Stimulated activated CD8-positive, alpha-beta memory T cell treated with anti-CD3 and anti-CD28 coated beads, Interleukin-15, amount 100 ng/mL, for 48 hours (primary cell): ENCODE measurements at regions not wholly inside any gene's neighbourhood (a gene's known extent, or its start where the extent isn't known, plus 50 kb on each side); places are given as distances from the start of the nearest gene placed in this dataset.
"Not testable (repeated sequence)": the region's sequence is repeated elsewhere in the genome, so short reads cannot be mapped to it uniquely, and the experiment has no call there.

Source experiments
- DNase-seq, 2 donors: peaks; one replicate each; pipeline ENCODE4 v3.0.0-alpha.2; 2020; ENCODE audit warnings: low read depth in 2 of 2

GRCh38 chr2:65791404-65791975 is 359.1 kb upstream of the SPRED2 start:
- DNase-seq, result no peak

DNA sequence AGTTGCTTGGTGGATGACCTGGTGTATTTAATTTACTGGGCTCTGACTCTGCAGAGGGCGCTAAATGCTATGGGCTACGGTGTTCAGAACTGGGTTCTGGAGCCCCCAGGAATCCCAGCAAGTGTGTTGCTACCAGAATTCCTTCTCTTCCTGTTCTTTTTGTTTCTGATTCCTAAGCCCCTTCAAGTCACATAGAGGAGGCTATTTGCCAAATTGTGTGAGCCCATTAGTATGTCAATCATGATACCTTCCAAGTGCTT is 358.2 kb upstream of the SPRED2 start:
- DNase-seq, result no peak

- DNase-seq, result no peak
Measured at GRCh38 chr2:65789923-65790675, 357.7 kb upstream of the SPRED2 start.

GRCh38 chr2:65788556-65788955 is 356.2 kb upstream of the SPRED2 start:
- no peak for DNase-seq

DNA sequence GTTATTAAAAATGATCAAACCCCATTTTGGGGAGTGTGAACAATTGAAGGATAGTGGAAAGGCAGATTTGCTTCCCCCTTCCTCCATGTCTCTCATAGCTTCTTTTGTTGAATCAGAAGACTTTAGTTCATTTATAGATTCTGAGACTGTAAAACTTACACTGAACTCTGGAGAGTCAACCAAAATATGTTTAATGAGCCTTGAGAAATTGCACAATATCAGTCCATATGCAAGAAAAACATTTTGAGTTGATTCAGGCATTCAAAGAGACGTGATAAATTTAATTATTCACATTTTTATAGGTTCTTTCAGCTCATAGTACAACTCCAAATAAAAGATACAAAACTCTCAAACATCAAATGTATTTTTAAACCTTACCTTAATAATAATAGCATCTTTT is 354.4 kb upstream of the SPRED2 start:
- DNase-seq, result no peak

GRCh38 chr2:65786007-65786717 is 353.8 kb upstream of the SPRED2 start:
- DNase-seq, result no peak

DNA sequence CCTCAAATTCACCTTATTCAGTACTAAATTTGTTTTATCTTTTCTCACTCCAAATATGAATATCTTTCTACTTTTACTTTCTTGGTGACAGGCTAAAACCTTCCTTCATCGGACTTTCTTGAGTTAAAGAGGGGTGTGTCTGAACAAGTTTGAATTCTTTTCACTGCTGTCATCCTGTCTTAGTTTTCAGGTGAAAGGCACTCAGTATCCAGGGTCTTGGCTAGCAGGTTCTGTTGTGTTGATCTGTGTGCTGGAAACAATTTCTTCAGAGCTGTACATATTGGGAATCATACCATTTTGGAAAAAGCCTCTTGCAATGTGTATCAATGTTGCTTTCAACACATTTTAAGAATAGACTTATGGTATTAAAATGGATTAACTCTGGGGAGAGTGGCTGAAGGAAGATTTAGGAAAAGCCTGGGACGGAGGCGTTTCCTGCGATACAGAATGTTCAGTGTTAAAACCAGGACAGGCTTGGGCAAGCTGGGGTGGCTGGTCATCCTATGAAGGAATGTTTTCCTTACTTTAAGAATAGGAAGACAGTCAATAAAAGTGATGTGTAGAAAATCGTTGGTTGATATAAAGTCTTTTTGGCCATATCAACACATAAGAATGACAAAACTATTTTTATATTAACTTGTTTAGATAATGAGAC is 350.7 kb upstream of the SPRED2 start:
- DNase-seq, result no peak

DNA sequence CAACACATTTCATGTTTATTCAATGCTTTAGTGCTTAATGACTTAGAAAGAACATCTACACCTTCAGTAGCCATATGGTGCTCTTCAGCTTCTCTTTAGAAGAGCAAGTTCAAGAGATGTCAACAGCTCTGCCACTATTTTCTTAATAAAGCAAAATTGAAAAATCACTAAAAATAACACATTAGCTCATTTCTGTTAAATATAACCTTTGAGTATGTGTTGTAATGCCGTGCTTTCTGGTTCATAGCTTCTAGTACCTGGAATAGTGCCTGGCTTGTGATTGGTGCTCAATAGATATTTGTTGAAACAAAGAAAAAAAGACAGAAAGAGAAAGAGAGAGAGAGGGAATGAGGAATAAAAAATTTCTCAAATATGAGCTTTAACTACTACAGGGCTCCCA is 349.8 kb upstream of the SPRED2 start:
- DNase-seq, result no peak

DNA sequence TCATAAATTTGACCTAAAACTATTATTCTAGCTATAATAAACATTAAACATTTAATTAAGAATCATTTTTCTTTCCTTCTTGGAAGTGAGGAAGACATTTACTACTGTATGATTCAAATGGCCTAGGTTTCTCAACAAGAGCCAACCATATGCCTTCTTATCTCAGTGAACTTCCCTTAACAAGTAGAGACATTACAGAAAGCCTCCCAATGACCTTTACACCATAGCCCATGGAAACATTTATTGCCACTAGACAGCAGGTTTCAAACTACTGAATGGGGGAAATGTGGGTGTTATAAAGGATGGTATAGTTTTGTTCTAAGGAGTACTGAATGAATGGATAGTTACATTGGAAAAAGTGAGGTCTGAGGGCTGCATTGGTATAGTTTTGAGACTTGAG is 349.4 kb upstream of the SPRED2 start:
- no peak for DNase-seq

DNA sequence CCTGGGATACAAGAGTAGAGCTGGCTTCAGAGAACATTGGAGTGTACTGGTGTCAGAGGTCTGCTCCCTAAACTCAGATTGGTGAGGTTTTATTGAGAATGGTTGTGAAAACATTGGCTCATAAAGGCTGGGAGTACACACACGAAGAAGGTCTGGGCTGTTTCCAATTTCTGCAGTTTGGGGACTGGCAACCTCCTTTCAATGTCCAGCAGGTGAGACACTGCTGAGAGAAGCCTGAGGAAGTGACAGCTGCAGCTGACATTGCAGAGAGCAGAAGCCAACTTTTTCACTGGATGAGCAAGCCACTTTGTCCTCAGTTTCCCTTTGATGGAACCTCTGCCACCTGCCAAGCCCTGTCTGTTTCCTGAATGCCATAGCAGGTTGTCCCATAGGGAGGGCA is 346.6 kb upstream of the SPRED2 start:
- DNase-seq, result no peak

GRCh38 chr2:65778137-65778536 is 345.7 kb upstream of the SPRED2 start:
- no peak for DNase-seq

DNA sequence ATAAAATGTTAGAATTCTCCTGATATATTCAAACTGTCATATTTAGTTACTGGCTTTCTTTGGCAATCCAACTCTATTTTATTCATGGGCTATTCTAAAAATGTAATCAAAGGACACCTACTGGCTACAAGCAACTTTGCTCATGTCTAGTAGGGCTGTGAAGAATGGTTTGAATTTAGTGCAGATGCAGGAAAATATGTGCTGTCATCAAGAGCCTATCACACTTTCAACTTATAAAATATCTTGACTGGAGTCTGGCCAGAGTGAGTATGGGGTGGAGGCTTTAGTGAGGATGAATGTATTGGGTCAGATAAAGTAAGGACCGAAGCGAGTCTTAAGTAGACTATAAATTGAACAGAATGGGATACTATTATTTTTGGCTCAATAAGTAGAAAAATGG is 343.4 kb upstream of the SPRED2 start:
- DNase-seq, result no peak

DNA sequence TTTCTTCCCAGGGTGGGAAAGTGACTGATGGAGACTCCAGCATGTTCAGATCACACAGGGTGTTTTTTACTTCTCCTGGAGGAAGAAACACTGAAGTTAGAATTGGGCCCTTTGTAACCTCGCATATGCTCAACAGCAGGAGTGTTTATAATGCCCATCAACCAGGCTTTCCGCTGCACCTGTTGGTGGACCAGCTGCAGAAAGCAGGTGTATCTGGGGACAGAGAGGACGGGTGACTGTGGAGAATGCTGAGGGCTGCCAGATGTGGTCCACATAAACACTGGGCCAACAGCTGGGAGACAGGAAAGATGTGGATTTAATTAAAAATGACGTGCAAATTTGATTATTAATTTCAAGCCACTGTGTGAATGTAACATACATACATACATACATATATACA is 335.5 kb upstream of the SPRED2 start:
- no peak for DNase-seq

- no peak for DNase-seq
Measured at GRCh38 chr2:65766768-65767267, 334.4 kb upstream of the SPRED2 start.

GRCh38 chr2:65765376-65765775 is 333.0 kb upstream of the SPRED2 start:
- no peak for DNase-seq

- DNase-seq, result no peak
Measured at GRCh38 chr2:65762068-65762467, 329.7 kb upstream of the SPRED2 start.

DNA sequence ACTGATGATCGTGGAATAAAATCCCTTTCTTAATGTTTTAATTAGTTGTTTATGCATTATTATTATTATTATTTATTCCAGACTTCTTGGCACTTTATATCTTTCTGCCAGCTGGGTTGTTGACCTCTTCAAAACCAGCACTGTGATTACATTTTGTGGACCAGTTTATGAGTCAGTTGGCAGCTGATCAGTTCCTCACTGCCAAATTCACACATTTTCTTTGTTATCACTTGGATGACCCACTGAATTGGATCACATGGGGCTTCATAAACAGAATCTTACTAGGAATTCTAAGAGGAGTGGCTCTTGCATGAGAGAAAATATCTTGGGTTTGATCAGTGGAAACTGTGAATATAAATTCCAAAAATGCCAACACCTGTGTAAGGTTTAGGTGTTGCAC is 321.8 kb upstream of the SPRED2 start:
- DNase-seq, result no peak

DNA sequence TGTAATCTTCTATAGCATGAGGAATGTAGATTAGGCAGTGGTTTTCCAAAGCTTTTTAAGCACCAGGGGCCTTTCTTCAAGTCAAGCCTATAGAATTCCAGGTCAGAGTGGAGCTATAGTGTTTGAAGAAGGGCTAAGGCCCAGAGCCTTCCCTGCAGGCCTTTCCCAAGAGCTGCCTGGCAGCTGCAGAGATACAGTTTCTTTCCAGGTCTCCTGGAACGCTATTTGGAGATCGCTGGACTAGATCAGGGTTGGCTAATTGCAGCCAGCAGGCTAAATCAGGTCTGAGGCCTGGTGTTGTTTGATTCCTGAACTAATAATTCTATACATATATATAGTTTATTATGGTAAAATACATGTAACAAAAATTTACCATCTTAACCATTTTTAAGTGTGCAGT is 319.0 kb upstream of the SPRED2 start:
- no peak for DNase-seq

DNA sequence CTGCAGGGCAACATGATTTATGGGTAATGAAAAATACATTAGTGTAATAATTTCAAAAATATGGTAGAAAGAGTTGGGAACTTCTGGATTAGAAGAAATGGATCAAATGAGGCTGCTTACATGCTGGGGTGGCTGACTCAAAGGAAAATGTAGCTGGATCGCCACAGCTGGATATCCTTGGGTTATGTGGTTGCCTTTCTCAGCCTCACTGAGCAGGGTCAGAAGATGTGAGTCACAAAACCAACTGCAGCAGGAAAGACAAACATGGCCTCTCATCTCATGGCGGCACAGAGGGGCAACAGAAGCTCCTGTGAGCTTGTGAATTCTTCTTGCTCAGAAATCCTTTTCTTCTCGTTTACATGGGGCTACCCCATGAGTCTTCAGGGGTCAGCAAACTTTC is 317.1 kb upstream of the SPRED2 start:
- DNase-seq, result no peak

- DNase-seq, result not testable (repeated sequence)
Measured at GRCh38 chr2:65747875-65748274, 315.5 kb upstream of the SPRED2 start.

- DNase-seq, result no peak
Measured at GRCh38 chr2:65746931-65747675, 314.7 kb upstream of the SPRED2 start.
